ENCODE measurements at regions not wholly inside any gene's neighbourhood (a gene's known extent, or its start where the extent isn't known, plus 50 kb on each side); places are given as distances from the start of the nearest gene placed in this dataset.
"Not testable (repeated sequence)": the region's sequence is repeated elsewhere in the genome, so short reads cannot be mapped to it uniquely, and the experiment has no call there.

DNA sequence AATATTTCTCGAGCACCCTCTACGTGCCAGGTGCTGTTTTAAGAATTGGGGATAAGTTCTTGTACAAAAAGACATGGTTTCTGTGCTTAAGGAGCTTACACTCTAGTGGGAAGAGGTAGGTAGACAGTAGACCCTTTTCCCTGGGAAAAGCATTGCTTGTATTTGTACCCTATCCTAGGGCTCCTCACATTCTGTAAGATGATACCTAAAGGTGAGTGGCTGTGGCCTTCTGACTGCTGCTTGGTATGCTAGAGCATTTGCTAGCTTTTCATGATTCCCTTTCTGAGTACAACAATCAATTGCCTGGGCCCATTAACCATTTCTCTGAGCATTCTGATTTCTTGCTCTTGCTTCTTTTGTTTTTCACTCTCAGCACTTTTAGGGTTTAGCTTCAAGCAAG, 286.6 kb downstream of the ZIC3 start:
- Histone ChIP-seq H3K27me3 (no peaks in the 10 kb centered on the region), H3K27ac (no peak overlapping the region), H3K4me3 (no peak overlapping the region), H3K4me1 (no peaks in the 10 kb centered on the region), H3K36me3 (ENCODE audit: low read depth, missing control alignments) (no peaks in the 10 kb centered on the region), H3K9me3 (no peaks in the 10 kb centered on the region)
- WGBS, 2 donors = 80 to 83% methylated on average over 2 of the region's 2 CpGs
- DNase-seq = no peak
- intact Hi-C loops (cut with DNase I; ENCODE audit: low total_unique reads) = no loop called here
- TF ChIP-seq CTCF (IDR thresholded peaks at IDR 0.05) (no peak), POLR2A (IDR thresholded peaks at IDR 0.05) (no peak)

DNA sequence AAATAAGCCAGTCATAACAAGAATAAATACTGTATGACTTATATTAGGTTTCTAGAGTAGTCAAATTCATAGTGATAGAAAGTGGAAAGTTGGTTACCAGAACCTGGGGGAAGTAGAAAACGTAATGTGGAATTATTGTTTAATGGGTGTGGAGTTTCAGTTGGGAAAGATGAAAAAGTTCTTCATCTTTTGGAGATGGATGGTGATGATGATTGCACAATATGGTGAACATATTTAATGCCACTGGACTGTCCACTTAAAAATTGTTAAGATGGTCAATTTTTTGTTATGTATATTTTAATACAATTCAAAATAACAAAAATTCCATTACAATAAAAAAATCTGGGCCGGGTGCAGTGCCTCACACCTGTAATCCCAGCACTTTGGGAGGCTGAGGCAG, 289.6 kb downstream of the ZIC3 start:
- DNase-seq = no peak
- 78 to 90% methylated on average over 2 of the region's 2 CpGs for WGBS, 2 donors
- H3K27me3 ChIP-seq = no peaks in the 10 kb centered on the region
- TF ChIP-seq CTCF (IDR thresholded peaks at IDR 0.05) (no peak), POLR2A (IDR thresholded peaks at IDR 0.05) (no peak)
- H3K27ac ChIP-seq = no peak overlapping the region
- H3K4me3 ChIP-seq = no peak overlapping the region
- intact Hi-C loops (cut with DNase I; ENCODE audit: low total_unique reads) = no loop called here
- no peaks in the 10 kb centered on the region for H3K4me1 ChIP-seq
- no peaks in the 10 kb centered on the region for H3K9me3 ChIP-seq
- H3K36me3 ChIP-seq (ENCODE audit: low read depth, missing control alignments) = no peaks in the 10 kb centered on the region

DNA sequence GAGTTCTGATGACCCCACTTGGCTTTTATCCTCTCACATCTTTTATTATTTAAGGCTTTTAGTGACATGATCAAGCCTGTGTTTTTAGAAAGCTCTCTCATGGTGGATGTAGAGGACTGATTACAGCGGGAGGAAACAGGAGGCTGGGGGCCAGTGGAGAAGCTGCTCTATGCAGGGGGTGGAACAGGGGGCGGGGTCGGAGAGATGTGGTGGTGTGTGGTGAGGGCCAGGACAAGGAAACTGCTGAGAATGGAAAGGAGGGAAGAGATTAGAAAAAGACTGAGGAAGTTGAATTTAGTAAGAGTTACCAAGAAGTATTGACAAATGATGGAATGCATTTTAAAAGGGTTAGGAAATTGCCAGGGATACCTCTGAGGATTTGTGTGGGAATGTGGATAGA, 292.2 kb downstream of the ZIC3 start:
- H3K9me3 ChIP-seq = no peaks in the 10 kb centered on the region
- DNase-seq = no peak
- no peak overlapping the region for H3K27ac ChIP-seq
- H3K27me3 ChIP-seq = no peaks in the 10 kb centered on the region
- 56 to 60% methylated on average over 3 of the region's 3 CpGs for WGBS, 2 donors
- TF ChIP-seq CTCF (IDR thresholded peaks at IDR 0.05) (no peak), POLR2A (IDR thresholded peaks at IDR 0.05) (no peak)
- no peak overlapping the region for H3K4me3 ChIP-seq
- no peaks in the 10 kb centered on the region for H3K4me1 ChIP-seq
- intact Hi-C loops (cut with DNase I; ENCODE audit: low total_unique reads) = no loop called here
- H3K36me3 ChIP-seq (ENCODE audit: low read depth, missing control alignments) = no peaks in the 10 kb centered on the region

DNA sequence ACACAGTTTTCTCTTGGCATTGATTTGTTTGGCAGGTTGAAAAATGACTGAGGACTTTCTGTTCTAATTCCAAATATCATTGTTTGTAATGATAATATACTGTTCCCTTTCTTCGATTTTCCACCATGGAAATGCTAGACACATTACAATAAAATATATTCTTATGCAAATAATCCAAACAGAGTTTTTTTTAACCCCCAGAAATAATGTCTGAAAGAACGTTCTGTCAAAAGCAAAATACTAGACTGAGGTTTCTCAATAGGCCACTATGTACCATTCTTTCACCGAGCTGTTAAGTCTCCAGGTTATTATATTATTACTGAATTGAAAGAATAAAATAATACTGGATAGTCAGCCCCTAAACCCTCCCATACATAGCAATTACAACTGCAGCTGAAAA, 312.5 kb downstream of the ZIC3 start:
- TF ChIP-seq CTCF (IDR thresholded peaks at IDR 0.05) (no peak), POLR2A (IDR thresholded peaks at IDR 0.05) (no peak)
- no peaks in the 10 kb centered on the region for H3K36me3 ChIP-seq (ENCODE audit: low read depth, missing control alignments)
- intact Hi-C loops (cut with DNase I; ENCODE audit: low total_unique reads) = no loop called here
- DNase-seq = no peak
- no peaks in the 10 kb centered on the region for H3K9me3 ChIP-seq
- H3K4me3 ChIP-seq = no peak overlapping the region
- WGBS, 2 donors = 75% methylated on average over 3 of the region's 3 CpGs
- no peak overlapping the region for H3K27ac ChIP-seq
- no peaks in the 10 kb centered on the region for H3K4me1 ChIP-seq
- no peaks in the 10 kb centered on the region for H3K27me3 ChIP-seq

DNA sequence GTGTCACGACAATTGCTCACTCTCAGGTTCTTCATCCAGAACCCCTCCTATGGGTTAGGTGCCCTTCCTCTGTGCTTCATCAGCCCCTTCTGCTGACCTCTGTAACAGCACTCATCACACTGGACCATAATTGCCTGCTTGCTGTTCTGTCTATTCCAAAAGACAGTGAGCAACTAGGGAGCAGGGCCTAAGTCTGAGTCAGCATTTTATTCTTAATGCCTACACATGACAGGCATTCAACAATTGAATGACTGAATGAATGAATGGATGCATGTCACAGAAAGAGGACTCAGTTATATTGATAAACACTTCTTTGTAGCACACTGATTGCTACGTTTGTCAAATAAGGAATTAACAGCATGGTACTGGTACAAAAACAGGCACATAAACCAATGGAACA, 317.0 kb downstream of the ZIC3 start:
- TF ChIP-seq CTCF (IDR thresholded peaks at IDR 0.05) (no peak), POLR2A (IDR thresholded peaks at IDR 0.05) (no peak)
- Histone ChIP-seq H3K27ac (no peak overlapping the region), H3K36me3 (ENCODE audit: low read depth, missing control alignments) (no peaks in the 10 kb centered on the region), H3K4me3 (no peak overlapping the region), H3K27me3 (no peaks in the 10 kb centered on the region), H3K9me3 (no peaks in the 10 kb centered on the region), H3K4me1 (no peaks in the 10 kb centered on the region)
- intact Hi-C loops (cut with DNase I; ENCODE audit: low total_unique reads) = no loop called here
- DNase-seq = no peak
- 81 to 83% methylated on average over 2 of the region's 2 CpGs for WGBS, 2 donors

- H3K4me1 ChIP-seq; H3K9me3 ChIP-seq; H3K36me3 ChIP-seq (ENCODE audit: low read depth, missing control alignments); H3K4me3 ChIP-seq; intact Hi-C loops (cut with DNase I; ENCODE audit: low total_unique reads); H3K27me3 ChIP-seq; DNase-seq; H3K27ac ChIP-seq: not testable (repeated sequence)
- 80 to 86% methylated on average over 1 of the region's 1 CpG for WGBS, 2 donors
Observed at GRCh38 chrX:137884813-137885212, 318.9 kb downstream of the ZIC3 start.
